ENCODE measurements at regions not wholly inside any gene's neighbourhood (a gene's known extent, or its start where the extent isn't known, plus 50 kb on each side); places are given as distances from the start of the nearest gene placed in this dataset.
A peak's percentile ranks its signal among the peaks of the same experiment; 100 is the strongest.

DNA sequence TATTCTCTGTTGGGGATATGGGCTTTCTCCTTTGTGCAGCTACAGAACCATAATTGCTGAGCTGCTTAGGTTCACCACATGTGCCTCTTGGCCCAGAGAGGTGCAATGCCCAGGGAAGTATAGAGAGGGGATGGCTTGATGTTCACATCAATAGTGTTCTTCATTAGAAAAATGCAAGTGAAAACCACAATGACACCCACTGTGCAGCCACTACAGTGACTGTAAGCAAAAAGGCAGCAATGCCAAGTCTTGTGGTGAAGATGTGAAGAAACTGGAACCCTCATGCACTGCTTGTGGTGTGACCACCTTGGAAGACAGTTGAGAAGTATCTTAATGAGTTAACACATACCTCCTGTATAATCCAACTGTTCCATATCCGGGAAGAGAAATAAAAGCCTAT lies 318.9 kb upstream of the ZMIZ1 start:
- H3K36me3 ChIP-seq (ENCODE audit: insufficient read depth, low read length), result no peaks in the 10 kb centered on the region
- no peak overlapping the region for H2AFZ ChIP-seq (ENCODE audit: low read length)
- POLR2A ChIA-PET, result no interaction called here
- H3K4me2 ChIP-seq (ENCODE audit: low read length), result no peak overlapping the region
- no peaks in the 10 kb centered on the region for H3K79me2 ChIP-seq (ENCODE audit: insufficient read depth, low read depth, low read length)
- intact Hi-C loops (cut with micrococcal nuclease; ENCODE audit: unreplicated experiment), result no loop called here
- H3K4me3 ChIP-seq (ENCODE audit: low read depth, low read length, poor library complexity, severe bottlenecking), result no peak overlapping the region
- no peaks in the 10 kb centered on the region for H3K4me1 ChIP-seq (ENCODE audit: insufficient read depth, low read length, poor library complexity, severe bottlenecking)
- no TSS peak for BruUV-seq (replicated peaks)
- no peaks in the 10 kb centered on the region for H4K20me1 ChIP-seq (ENCODE audit: insufficient read depth, low read length)
- H3K27ac ChIP-seq (ENCODE audit: low read depth, low read length, poor library complexity, severe bottlenecking), result no peak overlapping the region
- H3K9me2 ChIP-seq (ENCODE audit: insufficient read depth, low read length), result no peaks in the 10 kb centered on the region
- no peak for DNase-seq (ENCODE audit: low spot score)
- TF ChIP-seq, protein P1, sequence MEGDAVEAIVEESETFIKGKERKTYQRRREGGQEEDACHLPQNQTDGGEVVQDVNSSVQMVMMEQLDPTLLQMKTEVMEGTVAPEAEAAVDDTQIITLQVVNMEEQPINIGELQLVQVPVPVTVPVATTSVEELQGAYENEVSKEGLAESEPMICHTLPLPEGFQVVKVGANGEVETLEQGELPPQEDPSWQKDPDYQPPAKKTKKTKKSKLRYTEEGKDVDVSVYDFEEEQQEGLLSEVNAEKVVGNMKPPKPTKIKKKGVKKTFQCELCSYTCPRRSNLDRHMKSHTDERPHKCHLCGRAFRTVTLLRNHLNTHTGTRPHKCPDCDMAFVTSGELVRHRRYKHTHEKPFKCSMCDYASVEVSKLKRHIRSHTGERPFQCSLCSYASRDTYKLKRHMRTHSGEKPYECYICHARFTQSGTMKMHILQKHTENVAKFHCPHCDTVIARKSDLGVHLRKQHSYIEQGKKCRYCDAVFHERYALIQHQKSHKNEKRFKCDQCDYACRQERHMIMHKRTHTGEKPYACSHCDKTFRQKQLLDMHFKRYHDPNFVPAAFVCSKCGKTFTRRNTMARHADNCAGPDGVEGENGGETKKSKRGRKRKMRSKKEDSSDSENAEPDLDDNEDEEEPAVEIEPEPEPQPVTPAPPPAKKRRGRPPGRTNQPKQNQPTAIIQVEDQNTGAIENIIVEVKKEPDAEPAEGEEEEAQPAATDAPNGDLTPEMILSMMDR (conservative IDR thresholded peaks at IDR 0.05; ENCODE audit: low read length), result no peak
- TF ChIP-seq EZH2phosphoT487 (IDR thresholded peaks at IDR 0.05; ENCODE audit: borderline replicate concordance, low read depth, low read length), result no peak
- H3K9me3 ChIP-seq (ENCODE audit: low read length), result no peaks in the 10 kb centered on the region
- CTCF ChIA-PET (ENCODE audit: unreplicated experiment), result no interaction called here

DNA sequence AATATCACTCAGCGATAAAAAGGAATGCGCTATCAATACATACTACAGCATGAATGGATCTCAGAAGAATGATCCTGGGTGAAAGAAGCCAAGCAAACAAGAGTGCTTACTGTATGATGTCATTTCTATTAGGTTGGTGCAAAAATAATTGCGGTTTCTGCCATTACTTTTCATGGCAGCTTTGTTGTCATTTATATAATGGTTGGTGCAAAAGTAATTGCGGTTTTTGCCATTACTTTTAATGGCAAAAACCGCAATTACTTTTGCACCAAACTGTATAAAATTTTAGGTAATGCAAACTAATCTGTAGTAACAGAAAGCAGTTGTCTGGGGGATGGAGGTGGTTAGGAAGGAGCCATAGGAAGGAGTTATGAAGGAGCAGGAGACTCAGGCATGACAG lies 318.3 kb upstream of the ZMIZ1 start:
- intact Hi-C loops (cut with micrococcal nuclease; ENCODE audit: unreplicated experiment), result no loop called here
- peak; percentile 17 for DNase-seq (ENCODE audit: low spot score)

GRCh38 chr10:78751716-78752115 lies 317.1 kb upstream of the ZMIZ1 start:
- intact Hi-C loops (cut with micrococcal nuclease; ENCODE audit: unreplicated experiment), result no loop called here
- POLR2A ChIA-PET, result interaction anchor here (1.1 kb wide), 1 partner anchor 16 kb away, joined by 4 read pairs; no protein-coding TSS in a partner anchor

More for the DNA sequence above, 318.3 kb upstream of the ZMIZ1 start:
- ChIA-PET POLR2A (no interaction called here), CTCF (ENCODE audit: unreplicated experiment) (no interaction called here)
- Histone ChIP-seq H3K79me2 (ENCODE audit: insufficient read depth, low read depth, low read length) (no peaks in the 10 kb centered on the region), H3K36me3 (ENCODE audit: insufficient read depth, low read length) (no peaks in the 10 kb centered on the region), H3K4me1 (ENCODE audit: insufficient read depth, low read length, poor library complexity, severe bottlenecking) (no peaks in the 10 kb centered on the region), H3K27ac (ENCODE audit: low read depth, low read length, poor library complexity, severe bottlenecking) (no peak overlapping the region), H3K4me3 (ENCODE audit: low read depth, low read length, poor library complexity, severe bottlenecking) (no peak overlapping the region), H3K9me3 (ENCODE audit: low read length) (no peaks in the 10 kb centered on the region), H4K20me1 (ENCODE audit: insufficient read depth, low read length) (no peaks in the 10 kb centered on the region), H2AFZ (ENCODE audit: low read length) (no peak overlapping the region), H3K4me2 (ENCODE audit: low read length) (no peak overlapping the region), H3K9me2 (ENCODE audit: insufficient read depth, low read length) (no peaks in the 10 kb centered on the region)
- TF ChIP-seq EZH2phosphoT487 (IDR thresholded peaks at IDR 0.05; ENCODE audit: borderline replicate concordance, low read depth, low read length), result no peak
- TF ChIP-seq, protein P1 (conservative IDR thresholded peaks at IDR 0.05; ENCODE audit: low read length), result no peak
- BruUV-seq (replicated peaks), result no TSS peak

More at GRCh38 chr10:78751716-78752115, 317.1 kb upstream of the ZMIZ1 start:
- Histone ChIP-seq H3K4me3 (ENCODE audit: low read depth, low read length, poor library complexity, severe bottlenecking) (no peak overlapping the region), H2AFZ (ENCODE audit: low read length) (no peak overlapping the region), H4K20me1 (ENCODE audit: insufficient read depth, low read length) (no peaks in the 10 kb centered on the region), H3K4me1 (ENCODE audit: insufficient read depth, low read length, poor library complexity, severe bottlenecking) (no peaks in the 10 kb centered on the region), H3K79me2 (ENCODE audit: insufficient read depth, low read depth, low read length) (no peaks in the 10 kb centered on the region), H3K9me3 (ENCODE audit: low read length) (no peaks in the 10 kb centered on the region), H3K4me2 (ENCODE audit: low read length) (no peak overlapping the region), H3K36me3 (ENCODE audit: insufficient read depth, low read length) (no peaks in the 10 kb centered on the region), H3K27ac (ENCODE audit: low read depth, low read length, poor library complexity, severe bottlenecking) (no peak overlapping the region), H3K9me2 (ENCODE audit: insufficient read depth, low read length) (no peaks in the 10 kb centered on the region)
- no peak for DNase-seq (ENCODE audit: low spot score)
- no peak for TF ChIP-seq EZH2phosphoT487 (IDR thresholded peaks at IDR 0.05; ENCODE audit: borderline replicate concordance, low read depth, low read length)
- TF ChIP-seq, protein P1 (conservative IDR thresholded peaks at IDR 0.05; ENCODE audit: low read length), result no peak
- CTCF ChIA-PET (ENCODE audit: unreplicated experiment), result no interaction called here
- no TSS peak for BruUV-seq (replicated peaks)

All from OCI-LY7 (cell line).